GM19328 (cell line): ENCODE measurements at regions not wholly inside any gene's neighbourhood (a gene's known extent, or its start where the extent isn't known, plus 50 kb on each side); places are given as distances from the start of the nearest gene placed in this dataset.

Experiments used
- ATAC-seq: cut with Tn5 transposase; IDR thresholded peaks from one replicate; pipeline ENCODE4 v1.9.1; 2021; ENCODE audit warnings: mild to moderate bottlenecking, moderate library complexity; ENCODE audit not compliant: unreplicated experiment

DNA sequence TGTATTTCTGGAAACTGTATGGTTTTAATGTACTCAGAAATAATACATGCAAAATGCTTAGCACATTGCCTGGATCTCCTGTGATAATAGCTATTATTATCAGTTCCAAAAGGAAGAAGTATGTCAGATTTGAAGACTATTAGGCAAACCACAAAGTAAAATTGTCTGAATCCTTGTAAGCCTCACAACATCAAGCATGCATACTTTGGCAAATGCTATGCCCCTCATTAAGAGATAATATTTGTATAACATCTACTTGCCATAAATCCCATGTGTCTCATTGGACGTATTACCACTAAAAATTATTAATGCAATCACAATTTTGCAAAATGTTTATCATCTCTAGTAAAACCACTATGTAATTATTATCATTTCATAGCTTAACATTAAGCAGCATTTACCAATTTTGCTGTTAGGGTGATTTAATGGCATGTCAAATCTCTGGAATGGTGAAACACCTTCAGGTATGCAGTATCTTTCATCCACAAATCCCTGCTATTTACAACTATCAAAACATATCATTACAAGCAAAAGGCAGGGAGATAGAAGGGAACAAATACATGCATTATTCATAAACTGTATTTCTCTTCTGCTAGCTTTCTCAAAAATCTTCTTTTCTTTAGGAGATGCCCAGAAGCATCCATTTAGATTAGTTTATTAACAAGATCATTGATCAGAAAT is 974.6 kb upstream of the RAG2 start:
- ATAC-seq, result no peak

DNA sequence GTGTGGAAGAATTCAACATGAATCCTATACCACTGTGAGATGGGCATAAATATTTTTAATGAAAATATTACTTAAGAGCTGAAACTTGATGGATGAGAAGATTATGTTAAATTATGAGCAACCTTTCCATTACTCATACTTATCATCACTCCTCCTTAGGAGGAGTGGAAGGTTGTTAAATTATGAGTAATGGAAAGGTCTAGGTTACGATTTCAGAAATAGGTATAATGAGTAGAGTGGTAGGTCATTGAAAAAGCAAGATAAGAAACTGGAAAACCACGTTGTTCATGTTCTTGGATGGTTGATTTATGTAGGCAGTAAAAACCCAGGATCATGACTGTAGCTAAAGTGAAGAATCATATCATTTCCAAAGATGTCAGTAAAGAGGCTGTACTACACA is 973.2 kb upstream of the RAG2 start:
- ATAC-seq, result no peak

DNA sequence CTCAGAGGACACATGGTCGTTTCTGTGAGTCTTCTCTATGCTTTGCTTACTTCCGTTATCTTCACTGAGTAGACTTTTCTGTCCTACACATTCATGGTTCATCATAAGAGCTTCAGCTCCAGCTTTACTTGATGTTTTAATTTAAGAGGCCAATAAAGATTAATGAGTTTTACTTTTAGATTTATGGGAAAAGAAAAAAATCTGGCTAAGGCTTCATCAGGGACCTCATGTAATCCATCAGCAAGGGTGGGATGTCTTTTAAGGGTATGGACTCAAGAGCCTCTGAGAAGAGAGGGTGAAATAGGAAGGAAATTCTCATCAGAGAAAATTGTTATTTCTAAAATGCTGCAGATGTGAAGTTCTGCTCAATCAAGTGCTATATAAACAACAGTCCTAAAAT is 963.0 kb upstream of the RAG2 start:
- ATAC-seq, result no peak

DNA sequence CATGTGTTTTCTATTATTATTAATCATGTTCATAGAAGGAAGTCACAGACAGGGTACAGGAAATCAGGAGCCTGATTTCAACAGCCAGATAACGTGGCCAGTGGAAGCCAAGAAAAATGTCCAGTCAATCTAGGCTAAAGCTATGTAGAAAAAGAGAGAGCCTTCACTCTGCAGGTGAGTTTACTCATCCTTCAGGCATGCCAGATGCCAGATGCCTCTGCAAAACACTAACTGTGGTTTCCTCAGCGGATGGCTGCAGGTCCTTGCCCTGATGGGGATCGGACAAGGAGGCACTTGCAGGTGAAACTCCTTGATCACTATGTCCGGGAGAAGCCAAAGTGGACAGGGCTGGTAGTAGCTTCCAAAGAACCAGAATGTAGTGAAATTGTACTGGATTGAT is 962.3 kb upstream of the RAG2 start:
- ATAC-seq, result no peak

DNA sequence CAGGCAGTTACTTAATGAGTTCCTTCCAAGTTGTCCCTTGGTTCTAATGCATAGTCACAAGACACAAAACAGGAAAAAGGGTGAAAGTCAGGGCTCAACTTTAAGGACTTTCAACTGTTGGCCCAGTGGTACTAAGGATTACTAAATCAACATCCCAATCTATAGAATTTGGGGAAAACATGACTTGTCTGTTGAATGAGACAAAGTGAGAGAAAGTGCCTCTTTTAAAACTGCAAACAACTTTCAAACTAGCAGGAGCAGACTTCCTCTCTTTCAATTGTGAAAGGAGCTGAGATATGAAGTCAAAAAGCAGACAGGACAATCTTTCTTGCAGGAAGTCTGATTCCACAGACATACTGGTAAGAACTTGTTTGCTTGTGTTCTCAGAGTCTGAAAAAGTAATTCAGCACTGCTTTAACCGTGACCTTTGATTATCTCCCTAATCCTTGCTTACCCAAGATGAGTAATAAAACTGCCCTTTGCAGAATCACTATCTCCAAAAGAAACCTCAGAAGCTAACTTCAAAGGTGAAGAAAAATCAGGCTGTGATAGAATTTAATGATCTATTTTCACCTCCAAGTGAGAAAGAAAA is 960.7 kb upstream of the RAG2 start:
- ATAC-seq, result no peak

DNA sequence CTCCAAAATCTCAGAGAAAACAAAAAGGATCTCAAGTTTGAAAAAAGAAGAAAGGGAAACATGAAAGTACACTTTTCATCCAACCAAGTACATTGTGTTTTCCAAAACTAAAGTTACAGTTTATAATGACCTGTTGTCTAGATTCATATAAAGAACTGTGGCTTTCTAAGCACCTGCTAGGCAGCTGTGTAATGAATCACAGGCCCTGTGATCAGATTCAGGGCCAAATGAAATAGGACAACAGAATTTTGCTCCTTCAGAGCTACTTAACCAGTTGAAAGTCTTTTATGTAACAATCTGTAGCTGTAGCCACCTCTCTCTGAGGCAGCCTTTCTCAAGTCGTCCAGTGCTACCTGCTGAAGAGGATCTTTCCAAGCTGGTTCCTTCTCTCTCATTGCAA is 960.0 kb upstream of the RAG2 start:
- no peak for ATAC-seq

DNA sequence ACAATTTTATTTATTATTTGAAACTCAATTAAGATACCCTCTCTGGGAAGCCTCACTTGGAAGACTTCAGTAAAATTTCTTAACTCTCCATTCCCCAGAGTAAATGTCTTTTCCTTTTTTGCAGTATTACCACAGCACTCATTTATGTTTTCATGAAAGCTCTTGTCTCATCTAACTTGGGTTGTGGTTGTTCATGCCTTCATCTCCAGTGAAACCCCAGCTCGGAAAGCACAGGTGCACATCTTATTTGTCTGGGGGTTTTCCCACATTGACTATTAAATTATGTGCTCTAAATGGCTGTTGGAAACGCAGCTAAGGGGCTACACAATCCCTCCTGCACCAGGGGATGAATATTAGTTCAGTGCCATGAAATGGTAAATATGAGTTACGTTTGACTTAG is 954.2 kb upstream of the RAG2 start:
- ATAC-seq, result no peak

DNA sequence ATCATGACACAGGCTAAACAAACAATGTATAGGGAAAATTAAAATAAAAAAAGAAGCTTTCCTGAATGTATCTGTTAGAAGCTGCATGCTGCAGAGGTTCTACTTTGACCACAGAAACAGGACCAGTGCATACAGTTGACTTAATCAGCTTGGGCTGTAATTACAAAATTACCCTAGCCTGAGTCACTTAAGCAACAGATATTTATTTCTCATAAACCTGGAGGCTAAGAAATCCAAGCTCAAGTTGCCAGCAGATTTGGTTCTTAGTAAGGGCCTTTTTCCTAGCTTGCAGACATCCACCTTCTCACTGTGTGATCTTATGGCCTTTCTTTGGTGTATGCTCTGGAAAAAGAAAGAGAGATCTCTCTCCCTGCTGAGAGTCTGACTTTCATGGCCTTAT is 946.5 kb upstream of the RAG2 start:
- no peak for ATAC-seq

DNA sequence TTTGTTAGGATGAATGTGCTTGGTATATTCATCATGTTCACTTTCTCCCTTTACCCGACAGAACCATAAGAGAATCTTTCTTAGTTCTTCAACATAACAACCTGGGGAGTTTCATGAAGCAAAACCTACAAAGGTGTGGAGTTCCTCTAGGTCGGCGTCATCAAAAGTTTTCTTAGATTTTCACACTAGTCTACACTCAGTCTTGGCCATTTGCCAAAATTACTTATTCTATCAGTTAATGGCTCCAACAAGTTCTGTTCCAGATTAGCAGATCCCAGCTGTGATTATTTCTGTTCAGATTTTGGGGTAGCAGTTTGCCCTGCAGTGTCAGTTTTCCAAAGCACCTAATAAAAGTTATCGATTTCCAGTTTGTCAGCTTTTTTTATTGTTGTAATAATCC is 935.8 kb upstream of the RAG2 start:
- no peak for ATAC-seq

DNA sequence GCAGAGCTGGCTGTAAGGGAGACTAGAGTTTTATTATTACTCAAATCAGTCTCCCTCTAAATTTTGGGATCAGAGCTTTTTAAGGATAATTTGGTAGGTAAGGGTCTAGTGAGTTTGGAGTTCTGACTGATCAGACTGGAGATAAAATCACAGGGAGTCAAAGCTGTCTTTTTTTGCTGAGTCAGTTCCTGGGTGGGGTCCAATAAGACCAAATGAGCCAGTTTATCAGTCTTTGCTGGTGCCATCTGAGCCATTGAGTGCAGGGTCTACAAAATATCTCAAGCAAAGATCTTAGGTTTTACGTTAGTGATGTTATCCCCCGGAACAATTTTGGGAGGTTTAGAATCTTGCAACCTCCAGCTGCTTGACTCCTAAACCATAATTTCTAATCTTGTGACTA is 935.1 kb upstream of the RAG2 start:
- no peak for ATAC-seq

DNA sequence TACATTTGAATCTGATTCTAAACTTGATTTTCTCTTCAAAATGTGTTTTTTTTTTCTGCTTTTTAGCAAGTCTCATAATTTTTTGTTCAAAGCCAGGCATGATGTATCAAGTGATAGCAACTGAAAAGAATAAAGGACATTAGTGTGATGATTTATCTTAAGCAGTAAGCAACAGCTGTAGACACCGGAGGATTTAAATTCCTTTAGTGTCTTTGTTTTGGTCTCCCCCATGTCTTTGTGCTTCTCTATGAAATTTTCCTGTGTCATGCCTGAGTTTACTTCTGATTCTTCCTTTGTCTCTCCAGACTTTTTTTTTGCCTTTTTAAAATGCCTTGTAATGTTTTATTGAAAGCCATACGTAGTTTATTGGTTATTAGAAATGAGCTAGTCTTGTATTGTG is 934.2 kb upstream of the RAG2 start:
- no peak for ATAC-seq

DNA sequence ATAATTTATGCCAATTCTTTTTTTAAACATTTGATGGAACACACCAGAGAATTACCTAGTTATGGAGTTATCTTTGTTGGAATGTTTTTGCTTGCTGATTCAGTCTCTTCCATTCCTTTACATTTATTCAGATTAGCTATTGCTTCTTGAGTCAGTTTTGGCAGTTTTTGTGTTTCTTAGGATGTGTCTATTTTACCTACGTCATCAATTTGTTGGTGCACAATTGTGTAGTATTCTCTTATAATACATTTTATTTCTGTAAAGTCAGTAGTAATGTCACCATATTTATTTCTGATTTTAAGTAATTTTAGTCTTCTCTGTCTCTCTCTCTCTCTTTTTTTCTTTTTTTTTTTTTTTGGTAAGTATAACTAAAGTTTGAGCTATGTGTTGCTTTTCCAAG is 929.5 kb upstream of the RAG2 start:
- ATAC-seq, result no peak

DNA sequence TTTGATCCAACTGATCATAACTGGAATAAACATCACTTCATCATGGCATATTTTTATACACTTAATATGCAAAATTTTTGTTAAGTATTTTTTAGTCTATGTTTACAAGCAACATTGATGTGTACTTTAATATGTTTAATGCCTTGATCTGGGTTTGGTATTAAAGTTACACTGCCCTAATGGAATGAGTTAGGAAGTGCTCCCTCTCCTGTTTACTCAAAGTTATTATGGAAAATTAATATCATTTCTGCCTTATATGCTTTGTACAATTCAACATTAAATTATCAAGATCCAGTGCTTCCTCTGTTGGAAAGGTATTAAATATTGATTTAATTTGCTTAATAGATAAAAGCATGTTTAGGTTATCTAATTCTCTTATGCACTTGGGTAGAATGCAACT is 927.3 kb upstream of the RAG2 start:
- ATAC-seq, result no peak

DNA sequence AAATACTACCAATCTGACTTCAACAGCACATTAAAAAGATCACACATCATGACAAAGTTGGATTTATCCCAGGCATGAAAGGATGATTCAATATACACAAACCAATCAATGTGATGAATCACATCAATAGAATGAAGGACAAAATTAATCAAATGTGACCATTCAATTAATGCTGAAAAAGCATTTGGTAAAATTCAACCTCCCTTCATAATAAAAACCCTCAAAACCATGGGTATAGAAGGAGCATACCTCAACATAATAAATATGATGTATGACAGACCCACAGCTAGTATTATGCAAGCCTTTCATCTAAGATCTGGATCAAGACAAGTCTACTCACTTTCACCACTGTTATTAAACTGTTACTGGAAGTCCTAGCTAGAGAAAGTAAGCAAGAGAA is 921.7 kb upstream of the RAG2 start:
- ATAC-seq, result no peak

DNA sequence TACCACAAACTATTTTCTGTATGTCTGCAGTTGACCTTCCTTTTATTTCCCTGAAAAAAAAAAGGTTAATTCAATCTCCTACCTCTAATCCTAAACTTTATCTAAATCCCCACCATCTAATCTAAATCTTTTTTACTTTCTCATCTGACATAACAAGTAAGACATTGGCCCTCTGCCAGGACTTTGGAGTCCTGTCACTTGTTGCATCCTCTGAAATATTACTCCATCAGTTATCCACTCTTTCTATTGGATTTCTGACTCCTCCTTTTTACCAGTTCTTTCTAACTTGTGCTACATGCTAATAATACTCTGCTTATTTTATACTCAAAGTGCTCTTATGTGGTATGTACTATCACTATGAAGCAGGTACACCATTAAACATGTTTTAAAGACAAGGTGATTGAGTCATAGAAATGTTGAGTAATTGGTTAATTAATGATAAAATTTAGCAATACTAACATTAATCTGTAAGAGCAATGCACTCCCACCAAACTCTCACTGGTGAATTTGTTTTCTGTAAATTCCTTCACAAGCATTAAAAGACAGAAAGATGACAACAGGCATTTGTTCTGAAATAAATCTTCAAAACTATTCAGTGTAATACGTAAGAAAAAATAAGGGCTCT is 914.2 kb upstream of the RAG2 start:
- ATAC-seq, result no peak

DNA sequence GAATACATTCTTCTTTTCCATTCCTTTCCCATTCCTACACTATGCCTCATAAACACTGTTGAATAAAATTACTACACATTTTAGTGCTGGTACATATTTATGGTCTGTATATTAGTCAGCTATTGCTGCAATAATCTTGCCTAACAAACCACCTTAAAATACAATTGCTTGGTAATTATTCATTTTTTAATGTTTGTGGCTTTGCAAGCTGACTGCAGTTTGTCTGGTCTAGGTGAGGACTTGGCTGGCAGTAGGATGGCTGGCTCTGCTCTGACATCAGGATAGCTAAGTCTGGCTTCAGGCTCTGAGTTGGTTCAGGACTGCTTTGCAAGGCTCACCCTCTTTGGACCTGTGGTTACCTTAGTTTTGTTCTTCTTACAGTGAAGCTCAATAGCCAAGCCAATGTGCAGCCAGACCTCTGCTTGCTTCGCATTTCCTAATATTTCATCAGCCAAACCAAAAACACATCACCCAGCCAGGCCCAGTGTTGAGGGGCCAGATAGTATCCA is 913.4 kb upstream of the RAG2 start:
- ATAC-seq, result no peak

DNA sequence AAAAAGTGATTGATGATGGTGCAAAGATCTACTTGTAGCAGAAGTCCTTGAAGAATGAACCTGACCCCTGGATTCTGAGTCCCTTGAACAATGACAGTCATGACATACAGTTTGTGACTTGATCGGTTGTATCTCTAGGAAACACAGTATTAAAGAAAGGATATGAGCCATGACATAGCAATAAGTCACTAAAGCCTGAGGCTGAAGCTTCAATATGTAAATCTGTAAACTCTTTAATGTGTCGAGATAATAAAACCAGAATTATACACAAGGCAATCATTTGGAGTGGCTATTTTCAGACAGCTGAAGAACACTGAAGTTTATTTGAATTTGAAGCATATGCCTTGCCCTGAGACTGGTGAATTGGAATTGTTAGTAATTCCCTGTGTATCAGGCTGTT is 911.5 kb upstream of the RAG2 start:
- ATAC-seq, result no peak

DNA sequence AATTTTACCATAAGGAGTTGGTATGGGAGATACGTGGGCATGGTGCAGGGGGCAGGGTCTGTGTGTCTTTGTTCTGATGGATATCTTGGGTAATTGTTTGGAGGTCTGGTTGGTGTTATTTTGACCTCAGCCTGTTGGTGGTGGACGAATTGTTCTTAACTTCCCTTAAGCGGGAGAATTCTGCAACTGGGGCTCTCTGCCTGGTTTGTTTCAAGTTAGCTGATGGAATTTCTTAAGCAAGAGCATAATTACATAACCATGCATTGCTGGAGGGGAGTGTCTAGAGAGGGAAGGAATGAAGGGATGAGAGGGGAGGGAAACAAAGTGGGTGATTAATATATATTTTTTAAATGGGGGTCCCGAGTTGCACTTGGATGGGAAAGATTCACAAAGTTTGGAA is 908.5 kb upstream of the RAG2 start:
- no peak for ATAC-seq

DNA sequence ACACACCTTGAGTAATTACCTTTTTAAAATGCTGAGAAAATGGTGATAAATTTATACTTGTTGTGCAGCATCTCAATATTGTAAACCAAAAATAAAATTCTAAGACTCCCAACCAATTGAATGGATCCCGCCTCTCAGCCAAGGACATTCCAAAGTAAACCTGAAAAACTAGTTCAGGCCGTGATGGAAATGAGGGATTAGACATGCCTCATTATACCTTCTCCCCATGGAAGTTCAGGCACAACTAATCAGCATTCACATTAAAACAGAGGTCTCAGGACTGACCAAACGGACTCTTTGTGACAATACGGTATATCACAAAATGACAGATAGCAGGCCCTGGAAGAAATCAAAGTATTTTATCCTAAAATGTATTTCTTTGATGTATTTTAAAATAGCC is 907.4 kb upstream of the RAG2 start:
- ATAC-seq, result no peak

DNA sequence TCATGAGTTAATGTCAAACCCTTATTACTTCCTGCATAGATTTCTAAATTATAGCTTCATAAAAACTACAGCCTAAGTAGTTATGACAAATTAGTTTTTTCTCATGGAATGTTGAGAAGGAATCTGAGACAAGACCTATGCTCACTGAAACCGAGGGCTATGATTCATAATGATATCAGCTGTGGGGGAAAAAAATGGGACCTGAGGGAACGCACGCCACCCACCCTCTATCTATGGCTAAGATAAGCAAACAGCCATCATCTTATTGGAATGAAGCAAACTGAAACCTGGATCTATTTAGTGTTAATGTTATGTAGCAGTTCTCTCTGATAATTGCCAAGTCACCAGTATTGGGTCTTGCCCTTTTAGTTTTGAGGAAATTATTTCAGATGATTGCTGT is 906.9 kb upstream of the RAG2 start:
- no peak for ATAC-seq

DNA sequence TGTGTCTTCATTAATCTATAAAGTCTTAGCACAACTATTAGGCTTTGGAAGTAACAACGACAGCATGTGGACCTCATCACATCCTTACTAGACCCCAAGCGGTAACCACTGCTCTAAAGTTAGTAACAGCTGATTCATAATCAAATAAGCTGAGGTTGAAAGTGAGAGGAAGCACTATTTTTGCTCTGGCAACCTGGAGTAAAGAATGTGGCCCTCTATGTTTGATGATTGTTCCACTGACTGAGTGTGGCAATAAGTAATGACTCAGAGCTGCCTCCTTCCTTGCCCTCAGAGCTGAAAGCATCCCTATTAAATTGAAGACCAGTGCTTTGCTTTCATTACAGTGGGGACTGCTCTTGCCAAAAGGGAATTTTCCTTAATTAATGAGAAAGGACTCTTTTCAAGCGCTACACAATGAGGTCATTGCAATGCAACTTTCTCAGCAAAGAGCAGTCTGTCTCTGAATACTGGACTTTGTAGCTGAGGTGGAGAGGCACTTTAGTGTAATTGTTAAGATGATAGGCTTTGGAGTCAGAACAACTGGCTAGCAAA is 906.1 kb upstream of the RAG2 start:
- peak; percentile 93 for ATAC-seq

DNA sequence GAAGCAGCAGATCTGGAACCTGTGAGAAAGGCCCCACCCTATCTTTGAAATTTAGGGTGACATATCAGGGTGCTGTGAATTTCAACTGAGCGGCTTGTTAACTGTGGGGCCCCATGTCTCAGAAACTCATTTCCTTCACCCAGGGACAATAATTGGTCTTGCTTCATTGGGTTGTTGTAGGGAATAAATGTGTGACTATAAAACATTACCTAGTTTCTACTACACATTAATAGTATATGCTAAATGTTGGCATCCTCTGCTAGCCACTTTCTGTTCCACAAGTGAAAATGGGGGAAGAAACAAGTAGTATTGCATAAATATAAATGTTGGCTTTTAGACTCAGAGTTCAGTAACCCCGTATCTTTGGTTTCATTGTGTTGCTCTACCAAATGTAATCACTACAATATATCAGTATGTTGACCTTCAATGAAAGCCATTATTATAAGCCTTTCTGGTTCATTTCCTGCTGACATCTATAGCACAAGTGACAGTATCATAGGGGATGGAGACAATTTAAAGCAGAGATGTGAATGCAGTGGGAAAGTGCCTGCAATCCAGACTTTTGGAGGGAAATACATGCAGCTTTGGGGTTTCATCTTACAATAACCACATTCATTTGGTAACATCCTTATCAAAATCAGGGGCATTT is 905.5 kb upstream of the RAG2 start:
- peak; percentile 36 for ATAC-seq
